Thyroid gland (tissue), 4 donors: ENCODE measurements at regions not wholly inside any gene's neighbourhood (a gene's known extent, or its start where the extent isn't known, plus 50 kb on each side); places are given as distances from the start of the nearest gene placed in this dataset.
"Not testable (repeated sequence)": the region's sequence is repeated elsewhere in the genome, so short reads cannot be mapped to it uniquely, and the experiment has no call there.

Experiments
- DNase-seq, 2 donors: peaks; one replicate each; pipeline ENCODE4 v3.0.0-alpha.2; 2019
- H3K27ac ChIP-seq, 3 donors: fragments of 200-600 bp; sonication (generic); 1 replicate in 2 of 3; 2 replicates in 1 of 3; pipeline ENCODE4 v1.5.1; 2016 to 2019; ENCODE audit warnings: mild to moderate bottlenecking in 1 of 3, moderate library complexity in 1 of 3
- H3K27me3 ChIP-seq: fragments of 200-600 bp; sonication (generic); one replicate; pipeline ENCODE4 v1.5.1; 2019
- H3K36me3 ChIP-seq, 2 donors: fragments of 200-600 bp; sonication (generic); one replicate each; pipeline ENCODE4 v1.5.1; 2016 to 2019
- H3K4me1 ChIP-seq, 2 donors: fragments of 200-600 bp; sonication (generic); one replicate each; pipeline ENCODE4 v1.5.1; 2017 to 2019
- H3K4me3 ChIP-seq, 3 donors: fragments of 200-600 bp; sonication (generic); replicated peaks in 1 of 3; 1 replicate in 2 of 3; 2 replicates in 1 of 3; pipeline ENCODE4 v1.5.1; 2016; ENCODE audit warnings: mild to moderate bottlenecking in 1 of 3
- H3K9me3 ChIP-seq: fragments of 200-600 bp; sonication (generic); one replicate; pipeline ENCODE4 v1.5.1; 2017
- CTCF ChIP-seq, 6 experiments: fragments of 200-600 bp in 3 of 6; fragments of 450-650 bp in 3 of 6; sonication (generic) in 3 of 6; IDR thresholded peaks; one replicate each; pipeline ENCODE4 v1.5.1; 2016 to 2019; ENCODE audit warnings: antibody characterized with exemption in 6 of 6, mild to moderate bottlenecking in 2 of 6, inconsistent platforms in 1 of 6, moderate library complexity in 1 of 6
- POLR2A ChIP-seq, 2 donors: fragments of 450-650 bp; IDR thresholded peaks; one replicate each; pipeline ENCODE4 v1.6.1; 2017; ENCODE audit warnings: antibody characterized with exemption in 2 of 2, mild to moderate bottlenecking in 2 of 2, moderate library complexity in 1 of 2
- WGBS, 2 donors: methylation state at CpG; one replicate each; pipeline ENCODE4 v1.1.5; 2017; 5-methylcytosine and 5-hydroxymethylcytosine counted together
- intact Hi-C: fragments of 100-400 bp; cut with DNase I; formaldehyde crosslinking; loops from one replicate; pipeline ENCODE4 v1.15.1; 2023

- WGBS, 2 donors, result 17 to 19% methylated on average over 9 of the region's 9 CpGs
- Histone ChIP-seq H3K9me3 (no peaks in the 10 kb centered on the region), H3K4me3 (no peak overlapping the region), H3K4me1 (peaks cover 35 to 69% of the 10 kb centered on the region in 2 donors), H3K27ac (peak overlapping the region; percentile 68 to 74 (median 72)), H3K27me3 (no peaks in the 10 kb centered on the region), H3K36me3 (no peaks in the 10 kb centered on the region)
- TF ChIP-seq POLR2A (IDR thresholded peaks at IDR 0.05) (no peak), CTCF (IDR thresholded peaks at IDR 0.05) (no peak)
- DNase-seq, result peak; percentile 56 to 61
- intact Hi-C loops, result loop anchor here (5.0 kb wide), 1 partner anchor 108 kb away; no protein-coding TSS in a partner anchor
Observed at GRCh38 chr3:194189243-194189791, 53.4 kb downstream of the HES1 start.

GRCh38 chr3:194191850-194192249 lies 55.9 kb downstream of the HES1 start:
- not testable (repeated sequence) for H3K27ac ChIP-seq, H3K36me3 ChIP-seq, H3K4me3 ChIP-seq, DNase-seq, H3K27me3 ChIP-seq, H3K9me3 ChIP-seq
- intact Hi-C loops, result loop anchor here (10.0 kb wide), 1 partner anchor 47 kb away; no protein-coding TSS in a partner anchor
- H3K4me1 ChIP-seq, result peaks cover 53 to 69% of the 10 kb centered on the region in 2 donors
- WGBS, 2 donors, result 77% methylated on average over 2 of the region's 2 CpGs

- H3K27ac ChIP-seq, result peak overlapping the region; percentile 61 to 78 (median 71)
- H3K27me3 ChIP-seq, result no peaks in the 10 kb centered on the region
- DNase-seq, result peak; percentile 68 to 79
- no peak for TF ChIP-seq CTCF (IDR thresholded peaks at IDR 0.05)
- TF ChIP-seq POLR2A (IDR thresholded peaks at IDR 0.05), result peak in 1 of 2 donors; percentile 25
- no peaks in the 10 kb centered on the region for H3K36me3 ChIP-seq
- no peaks in the 10 kb centered on the region for H3K9me3 ChIP-seq
- 33 to 53% methylated on average over 9 of the region's 9 CpGs for WGBS, 2 donors
- intact Hi-C loops, result loop anchor here (10.0 kb wide), 1 partner anchor 49 kb away; no protein-coding TSS in a partner anchor
- peaks cover 58 to 64% of the 10 kb centered on the region in 2 donors for H3K4me1 ChIP-seq
- no peak overlapping the region for H3K4me3 ChIP-seq
Observed at GRCh38 chr3:194194051-194194756, 58.3 kb downstream of the HES1 start.

- intact Hi-C loops, result loop anchor here (10.0 kb wide), 1 partner anchor 50 kb away; no protein-coding TSS in a partner anchor
- H3K4me3 ChIP-seq, result no peak overlapping the region
- H3K9me3 ChIP-seq, result no peaks in the 10 kb centered on the region
- H3K36me3 ChIP-seq, result no peaks in the 10 kb centered on the region
- TF ChIP-seq POLR2A (IDR thresholded peaks at IDR 0.05), result no peak
- no peak for TF ChIP-seq CTCF (IDR thresholded peaks at IDR 0.05)
- peaks cover 56 to 64% of the 10 kb centered on the region in 2 donors for H3K4me1 ChIP-seq
- 91 to 92% methylated on average over 1 of the region's 1 CpG for WGBS, 2 donors
- H3K27ac ChIP-seq, result peak overlapping the region; percentile 61 to 78 (median 71)
- H3K27me3 ChIP-seq, result no peaks in the 10 kb centered on the region
- no peak for DNase-seq
Observed at GRCh38 chr3:194194757-194195085, 58.8 kb downstream of the HES1 start.

- peaks cover 63 to 72% of the 10 kb centered on the region in 2 donors for H3K4me1 ChIP-seq
- 48 to 49% methylated on average over 3 of the region's 3 CpGs for WGBS, 2 donors
- peak; percentile 83 to 87 for DNase-seq
- intact Hi-C loops, result loop anchor here (10.0 kb wide), 1 partner anchor 51 kb away; no protein-coding TSS in a partner anchor
- no peaks in the 10 kb centered on the region for H3K27me3 ChIP-seq
- H3K36me3 ChIP-seq, result no peaks in the 10 kb centered on the region
- no peak overlapping the region for H3K4me3 ChIP-seq
- TF ChIP-seq POLR2A (IDR thresholded peaks at IDR 0.05) (no peak), CTCF (IDR thresholded peaks at IDR 0.05) (no peak)
- peak overlapping the region; percentile 61 to 78 (median 77) for H3K27ac ChIP-seq
- H3K9me3 ChIP-seq, result no peaks in the 10 kb centered on the region
Observed at GRCh38 chr3:194195611-194196010, 59.7 kb downstream of the HES1 start.
